GM11168 (cell line): ENCODE measurements at regions not wholly inside any gene's neighbourhood (a gene's known extent, or its start where the extent isn't known, plus 50 kb on each side); places are given as distances from the start of the nearest gene placed in this dataset.

Experiments
- in situ Hi-C: fragments of 300-500 bp; cut with MboI; formaldehyde crosslinking; loops from one replicate; pipeline ENCODE4 v1.12.0; 2022; ENCODE audit warnings: low sequenced_read_pairs; ENCODE audit not compliant: unreplicated experiment

GRCh38 chr14:62206456-62206855 is 444.2 kb downstream of the SNAPC1 start:
- in situ Hi-C loops: no loop called here

- in situ Hi-C loops: no loop called here
Observed at GRCh38 chr14:62209287-62209899, 447.2 kb downstream of the SNAPC1 start.

GRCh38 chr14:62213516-62213915 is 451.3 kb downstream of the SNAPC1 start:
- in situ Hi-C loops: no loop called here

GRCh38 chr14:62216121-62216520 is 453.9 kb downstream of the SNAPC1 start:
- in situ Hi-C loops: no loop called here

GRCh38 chr14:62234849-62235248 is 472.6 kb downstream of the SNAPC1 start:
- in situ Hi-C loops: no loop called here

- in situ Hi-C loops: no loop called here
Observed at GRCh38 chr14:62244221-62244620, 482.0 kb downstream of the SNAPC1 start.

GRCh38 chr14:62247266-62247665 is 485.0 kb downstream of the SNAPC1 start:
- in situ Hi-C loops: no loop called here

- in situ Hi-C loops: no loop called here
Observed at GRCh38 chr14:62251237-62251636, 489.0 kb downstream of the SNAPC1 start.

GRCh38 chr14:62253171-62253570 is 491.0 kb downstream of the SNAPC1 start:
- in situ Hi-C loops: no loop called here

GRCh38 chr14:62253911-62254310 is 491.7 kb downstream of the SNAPC1 start:
- in situ Hi-C loops: no loop called here

GRCh38 chr14:62269204-62269603 is 507.0 kb downstream of the SNAPC1 start:
- in situ Hi-C loops: no loop called here

- in situ Hi-C loops: no loop called here
Observed at GRCh38 chr14:62270236-62270635, 508.0 kb downstream of the SNAPC1 start.

GRCh38 chr14:62280366-62280765 is 518.1 kb downstream of the SNAPC1 start:
- in situ Hi-C loops: no loop called here

- in situ Hi-C loops: no loop called here
Observed at GRCh38 chr14:62283837-62284236, 521.6 kb downstream of the SNAPC1 start.

GRCh38 chr14:62289471-62289870 is 527.3 kb downstream of the SNAPC1 start:
- in situ Hi-C loops: no loop called here

- in situ Hi-C loops: no loop called here
Observed at GRCh38 chr14:62301080-62301479, 538.9 kb downstream of the SNAPC1 start.

- in situ Hi-C loops: no loop called here
Observed at GRCh38 chr14:62301911-62302310, 539.7 kb downstream of the SNAPC1 start.

- in situ Hi-C loops: no loop called here
Observed at GRCh38 chr14:62303437-62303836, 541.2 kb downstream of the SNAPC1 start.

GRCh38 chr14:62304257-62304656 is 542.0 kb downstream of the SNAPC1 start:
- in situ Hi-C loops: no loop called here

- in situ Hi-C loops: no loop called here
Observed at GRCh38 chr14:62307844-62308243, 545.6 kb downstream of the SNAPC1 start.

GRCh38 chr14:62308316-62308715 is 546.1 kb downstream of the SNAPC1 start:
- in situ Hi-C loops: no loop called here

- in situ Hi-C loops: no loop called here
Observed at GRCh38 chr14:62308891-62309290, 546.7 kb downstream of the SNAPC1 start.

- in situ Hi-C loops: no loop called here
Observed at GRCh38 chr14:62313212-62313611, 551.0 kb downstream of the SNAPC1 start.
